RKO (cell line): ENCODE measurements at regions not wholly inside any gene's neighbourhood (a gene's known extent, or its start where the extent isn't known, plus 50 kb on each side); places are given as distances from the start of the nearest gene placed in this dataset.
"Not testable (repeated sequence)": the region's sequence is repeated elsewhere in the genome, so short reads cannot be mapped to it uniquely, and the experiment has no call there.

ENCODE experiments used
- DNase-seq: peaks from one replicate; pipeline ENCODE4 v3.0.0-alpha.2; 2016; ENCODE audit warnings: low spot score

GRCh38 chr19:28296506-28296905 is 916.4 kb downstream of the UQCRFS1 start:
- DNase-seq: peak; percentile 18

- not testable (repeated sequence) for DNase-seq
These were observed 918.0 kb downstream of the UQCRFS1 start for GRCh38 chr19:28294975-28295374.

- no peak for DNase-seq
These were observed 918.6 kb downstream of the UQCRFS1 start for GRCh38 chr19:28294395-28294794.

- DNase-seq: no peak
These were observed 919.3 kb downstream of the UQCRFS1 start for GRCh38 chr19:28293685-28294084.

GRCh38 chr19:28292822-28293500 is 920.0 kb downstream of the UQCRFS1 start:
- DNase-seq: no peak

GRCh38 chr19:28291874-28292273 is 921.1 kb downstream of the UQCRFS1 start:
- no peak for DNase-seq

- DNase-seq: no peak
These were observed 921.8 kb downstream of the UQCRFS1 start for GRCh38 chr19:28290963-28291657.

- no peak for DNase-seq
These were observed 923.5 kb downstream of the UQCRFS1 start for GRCh38 chr19:28289295-28290063.

GRCh38 chr19:28288572-28289264 is 924.2 kb downstream of the UQCRFS1 start:
- no peak for DNase-seq

- DNase-seq: no peak
These were observed 927.0 kb downstream of the UQCRFS1 start for GRCh38 chr19:28285917-28286316.

- DNase-seq: no peak
These were observed 927.9 kb downstream of the UQCRFS1 start for GRCh38 chr19:28285078-28285477.

GRCh38 chr19:28284389-28284788 is 928.6 kb downstream of the UQCRFS1 start:
- no peak for DNase-seq

GRCh38 chr19:28283592-28283991 is 929.4 kb downstream of the UQCRFS1 start:
- no peak for DNase-seq

- DNase-seq: no peak
These were observed 931.3 kb downstream of the UQCRFS1 start for GRCh38 chr19:28281676-28282075.

- DNase-seq: no peak
These were observed 948.4 kb downstream of the UQCRFS1 start for GRCh38 chr19:28264556-28264955.

- no peak for DNase-seq
These were observed 954.1 kb downstream of the UQCRFS1 start for GRCh38 chr19:28258829-28259228.

- no peak for DNase-seq
These were observed 955.6 kb downstream of the UQCRFS1 start for GRCh38 chr19:28257396-28257795.

- no peak for DNase-seq
These were observed 965.7 kb downstream of the UQCRFS1 start for GRCh38 chr19:28247243-28247642.

- DNase-seq: no peak
These were observed 967.0 kb downstream of the UQCRFS1 start for GRCh38 chr19:28245937-28246336.

- DNase-seq: no peak
These were observed 968.0 kb downstream of the UQCRFS1 start for GRCh38 chr19:28244966-28245365.

- DNase-seq: peak; percentile 45
These were observed 970.5 kb downstream of the UQCRFS1 start for GRCh38 chr19:28242317-28242927.

GRCh38 chr19:28239270-28239669 is 973.7 kb downstream of the UQCRFS1 start:
- DNase-seq: no peak
